ENCODE measurements at regions not wholly inside any gene's neighbourhood (a gene's known extent, or its start where the extent isn't known, plus 50 kb on each side); places are given as distances from the start of the nearest gene placed in this dataset.
A peak's percentile ranks its signal among the peaks of the same experiment; 100 is the strongest.

DNA sequence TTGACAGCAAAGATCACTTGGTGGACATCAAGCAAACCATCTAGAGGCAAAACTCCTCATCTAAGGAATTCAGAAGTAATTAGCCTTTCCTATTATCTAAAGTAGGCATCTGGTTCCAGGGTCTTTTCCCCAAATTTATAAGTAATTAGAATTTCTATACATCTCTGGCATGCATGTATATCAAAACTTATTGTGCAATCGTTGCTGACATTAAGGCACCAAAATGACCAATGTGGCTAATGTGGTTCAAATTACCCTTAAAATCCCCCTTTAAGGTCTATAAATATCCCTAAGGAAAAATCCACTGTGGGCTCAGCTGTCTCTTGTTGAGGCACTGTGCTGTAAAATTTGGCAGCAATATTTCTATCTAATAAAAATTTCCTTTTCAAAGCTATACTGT lies 695.9 kb upstream of the LRRTM4 start:
- H4K91ac ChIP-seq (ENCODE audit: low read depth, low read length, poor library complexity), result no peak overlapping the region
- no peaks in the 10 kb centered on the region for H3K4me1 ChIP-seq (ENCODE audit: control insufficient read depth in 2 of 2, insufficient read depth in 1 of 2, low read depth in 1 of 2, low read length in 2 of 2)
- no CpG with 5 or more reads among the region's 1 CpG for WGBS, 2 donors (ENCODE audit: extremely low coverage in 2 of 2, insufficient read length in 2 of 2, insufficient replicate concordance in 1 of 2)
- H3K9me3 ChIP-seq (replicated peaks in 1 of 2; ENCODE audit: control insufficient read depth in 2 of 2, insufficient read depth in 1 of 2, low read depth in 1 of 2, low read length in 2 of 2), result no peaks in the 10 kb centered on the region
- no peaks in the 10 kb centered on the region for H3K36me3 ChIP-seq (replicated peaks in 1 of 2; ENCODE audit: control insufficient read depth in 2 of 2, insufficient read depth in 2 of 2, low read length in 2 of 2)
- H3K9ac ChIP-seq (ENCODE audit: low read depth, low read length, poor library complexity), result no peak overlapping the region
- no peak overlapping the region for H2BK12ac ChIP-seq (ENCODE audit: low read length)
- H2AK5ac ChIP-seq (ENCODE audit: low read depth, low read length), result no peak overlapping the region
- H2AFZ ChIP-seq (ENCODE audit: low read length), result no peak overlapping the region
- no peak overlapping the region for H3K4ac ChIP-seq (ENCODE audit: low read length)
- H3K4me2 ChIP-seq (ENCODE audit: insufficient read depth, low read length, poor library complexity, severe bottlenecking), result no peak overlapping the region
- no peak overlapping the region for H3K14ac ChIP-seq (ENCODE audit: low read length)
- no peak overlapping the region for H3K4me3 ChIP-seq (ENCODE audit: low read length in 2 of 2)
- H2BK5ac ChIP-seq (ENCODE audit: low read length), result no peak overlapping the region
- no peaks in the 10 kb centered on the region for H3K27me3 ChIP-seq (ENCODE audit: control insufficient read depth in 3 of 3, insufficient read depth in 3 of 3, low read depth in 1 of 3, low read length in 3 of 3)
- no peak overlapping the region for H3K18ac ChIP-seq (ENCODE audit: low read length)
- no peak overlapping the region for H3K27ac ChIP-seq (replicated peaks; ENCODE audit: low read length)
- no peak overlapping the region for H3K23ac ChIP-seq (ENCODE audit: low read depth, low read length, poor library complexity)
- no peak for DNase-seq (ENCODE audit: low spot score)
- H2BK15ac ChIP-seq (ENCODE audit: low read length), result no peak overlapping the region
- no peak overlapping the region for H2BK120ac ChIP-seq (ENCODE audit: low read depth, low read length)
- no peaks in the 10 kb centered on the region for H3K79me1 ChIP-seq (ENCODE audit: low read depth, low read length)
- no peak overlapping the region for H4K8ac ChIP-seq (ENCODE audit: low read depth, low read length)

DNA sequence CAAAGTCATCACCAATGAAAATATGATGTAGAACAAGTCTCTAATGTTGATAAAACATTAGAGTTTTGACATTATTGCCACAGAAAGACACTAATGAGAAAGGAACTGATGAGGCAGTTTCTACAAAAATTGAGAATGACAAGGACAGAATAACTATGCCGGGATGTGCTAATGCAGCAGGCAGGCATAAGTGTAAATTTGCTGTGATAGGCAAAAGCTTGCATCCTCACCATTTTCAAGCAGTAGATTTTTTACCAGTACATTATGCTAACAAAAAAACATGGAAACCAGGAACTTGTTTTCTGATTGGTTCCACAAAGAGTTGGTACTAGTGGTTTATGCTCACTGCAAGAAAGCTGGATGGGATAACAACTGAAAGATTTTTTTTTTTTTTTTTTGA lies 715.5 kb upstream of the LRRTM4 start:
- no peak overlapping the region for H4K8ac ChIP-seq (ENCODE audit: low read depth, low read length)
- DNase-seq (ENCODE audit: low spot score), result no peak
- H3K4me1 ChIP-seq (ENCODE audit: control insufficient read depth in 2 of 2, insufficient read depth in 1 of 2, low read depth in 1 of 2, low read length in 2 of 2), result no peaks in the 10 kb centered on the region
- H3K18ac ChIP-seq (ENCODE audit: low read length), result no peak overlapping the region
- no CpG with 5 or more reads among the region's 1 CpG for WGBS, 2 donors (ENCODE audit: extremely low coverage in 2 of 2, insufficient read length in 2 of 2, insufficient replicate concordance in 1 of 2)
- no peak overlapping the region for H3K9ac ChIP-seq (ENCODE audit: low read depth, low read length, poor library complexity)
- no peaks in the 10 kb centered on the region for H3K9me3 ChIP-seq (replicated peaks in 1 of 2; ENCODE audit: control insufficient read depth in 2 of 2, insufficient read depth in 1 of 2, low read depth in 1 of 2, low read length in 2 of 2)
- no peak overlapping the region for H3K4me2 ChIP-seq (ENCODE audit: insufficient read depth, low read length, poor library complexity, severe bottlenecking)
- H3K27ac ChIP-seq (replicated peaks; ENCODE audit: low read length), result no peak overlapping the region
- no peaks in the 10 kb centered on the region for H3K36me3 ChIP-seq (replicated peaks in 1 of 2; ENCODE audit: control insufficient read depth in 2 of 2, insufficient read depth in 2 of 2, low read length in 2 of 2)
- no peak overlapping the region for H3K4me3 ChIP-seq (ENCODE audit: low read length in 2 of 2)
- no peak overlapping the region for H3K14ac ChIP-seq (ENCODE audit: low read length)
- no peak overlapping the region for H2BK15ac ChIP-seq (ENCODE audit: low read length)
- H2BK12ac ChIP-seq (ENCODE audit: low read length), result no peak overlapping the region
- no peak overlapping the region for H2BK5ac ChIP-seq (ENCODE audit: low read length)
- no peak overlapping the region for H4K91ac ChIP-seq (ENCODE audit: low read depth, low read length, poor library complexity)
- H2AFZ ChIP-seq (ENCODE audit: low read length), result no peak overlapping the region
- no peak overlapping the region for H2AK5ac ChIP-seq (ENCODE audit: low read depth, low read length)
- H3K23ac ChIP-seq (ENCODE audit: low read depth, low read length, poor library complexity), result no peak overlapping the region
- no peak overlapping the region for H2BK120ac ChIP-seq (ENCODE audit: low read depth, low read length)
- H3K79me1 ChIP-seq (ENCODE audit: low read depth, low read length), result no peaks in the 10 kb centered on the region
- H3K27me3 ChIP-seq (ENCODE audit: control insufficient read depth in 3 of 3, insufficient read depth in 3 of 3, low read depth in 1 of 3, low read length in 3 of 3), result no peaks in the 10 kb centered on the region
- H3K4ac ChIP-seq (ENCODE audit: low read length), result no peak overlapping the region

DNA sequence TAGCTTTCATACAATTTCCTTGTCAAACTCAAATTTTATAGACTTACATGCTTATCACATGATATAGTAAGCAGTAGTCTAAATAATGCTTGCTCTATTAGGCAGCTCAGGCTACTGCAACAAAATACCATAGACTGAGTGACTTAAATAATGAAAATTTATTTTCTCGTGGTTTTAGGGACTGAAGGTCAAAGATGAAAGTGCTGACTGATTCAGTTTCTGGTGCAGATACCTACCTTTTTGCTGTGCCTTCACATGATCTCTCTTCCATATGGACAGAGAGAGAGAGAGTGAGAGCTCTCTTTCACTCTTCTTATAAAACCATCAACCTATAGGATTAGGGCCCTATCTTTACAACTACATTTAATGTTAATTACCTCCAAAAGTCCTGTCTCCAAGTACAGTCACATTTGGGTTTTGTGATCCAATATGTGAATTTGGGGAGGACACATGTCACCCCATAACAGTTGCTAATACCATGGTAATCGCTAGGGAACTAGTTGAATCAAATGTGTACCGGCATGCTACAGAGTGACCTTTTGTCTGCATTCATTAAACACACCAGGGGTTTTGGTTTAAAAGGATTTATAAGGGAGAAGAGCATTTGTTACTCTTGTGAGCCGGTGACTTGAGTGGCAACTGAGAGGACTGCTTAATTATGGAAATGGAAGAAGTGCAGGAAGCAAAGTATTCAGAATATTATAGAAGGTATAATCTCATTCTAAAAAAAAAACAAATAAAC lies 723.4 kb upstream of the LRRTM4 start:
- Histone ChIP-seq H3K23ac (ENCODE audit: low read depth, low read length, poor library complexity) (no peak overlapping the region), H3K4me1 (ENCODE audit: control insufficient read depth in 2 of 2, insufficient read depth in 1 of 2, low read depth in 1 of 2, low read length in 2 of 2) (peaks cover 0 to 4% of the 10 kb centered on the region in 2 donors), H2BK120ac (ENCODE audit: low read depth, low read length) (no peak overlapping the region), H4K91ac (ENCODE audit: low read depth, low read length, poor library complexity) (no peak overlapping the region), H2AFZ (ENCODE audit: low read length) (no peak overlapping the region), H3K36me3 (replicated peaks in 1 of 2; ENCODE audit: control insufficient read depth in 2 of 2, insufficient read depth in 2 of 2, low read length in 2 of 2) (no peaks in the 10 kb centered on the region), H3K4me3 (ENCODE audit: low read length in 2 of 2) (no peak overlapping the region), H4K8ac (ENCODE audit: low read depth, low read length) (no peak overlapping the region), H2BK12ac (ENCODE audit: low read length) (no peak overlapping the region), H2BK5ac (ENCODE audit: low read length) (no peak overlapping the region), H3K27ac (replicated peaks; ENCODE audit: low read length) (no peak overlapping the region), H3K14ac (ENCODE audit: low read length) (no peak overlapping the region), H3K18ac (ENCODE audit: low read length) (no peak overlapping the region), H3K4ac (ENCODE audit: low read length) (no peak overlapping the region), H2AK5ac (ENCODE audit: low read depth, low read length) (no peak overlapping the region), H2BK15ac (ENCODE audit: low read length) (no peak overlapping the region), H3K27me3 (ENCODE audit: control insufficient read depth in 3 of 3, insufficient read depth in 3 of 3, low read depth in 1 of 3, low read length in 3 of 3) (no peaks in the 10 kb centered on the region), H3K79me1 (ENCODE audit: low read depth, low read length) (no peaks in the 10 kb centered on the region), H3K9ac (ENCODE audit: low read depth, low read length, poor library complexity) (no peak overlapping the region), H3K4me2 (ENCODE audit: insufficient read depth, low read length, poor library complexity, severe bottlenecking) (no peak overlapping the region), H3K9me3 (replicated peaks in 1 of 2; ENCODE audit: control insufficient read depth in 2 of 2, insufficient read depth in 1 of 2, low read depth in 1 of 2, low read length in 2 of 2) (no peaks in the 10 kb centered on the region)
- peak; percentile 30 for DNase-seq (ENCODE audit: low spot score)
- WGBS, 2 donors (ENCODE audit: extremely low coverage in 2 of 2, insufficient read length in 2 of 2, insufficient replicate concordance in 1 of 2), result no CpG with 5 or more reads among the region's 4 CpGs

DNA sequence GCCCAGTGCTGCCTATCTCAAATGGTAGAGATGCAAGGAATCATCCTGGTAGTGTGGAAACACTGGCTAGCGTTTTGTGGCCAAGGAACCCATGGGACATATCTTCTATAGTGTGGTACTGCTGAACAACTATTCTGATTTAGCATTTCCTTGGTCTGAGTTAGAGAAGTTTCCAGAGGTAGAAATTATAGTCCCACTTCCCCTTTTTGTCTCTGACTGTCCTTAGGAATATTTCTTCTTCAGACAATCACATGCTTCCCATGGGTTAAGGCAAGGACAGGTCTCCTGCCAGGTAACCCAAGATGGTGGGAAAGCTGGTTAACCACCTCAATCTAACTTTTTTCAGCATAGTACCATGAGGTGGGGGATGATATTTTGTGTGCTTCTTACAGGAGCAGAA lies 729.5 kb upstream of the LRRTM4 start:
- no peak overlapping the region for H2BK12ac ChIP-seq (ENCODE audit: low read length)

More for the DNA sequence above, 729.5 kb upstream of the LRRTM4 start:
- DNase-seq (ENCODE audit: low spot score), result no peak
- no peak overlapping the region for H2BK15ac ChIP-seq (ENCODE audit: low read length)
- no CpG with 5 or more reads among the region's 1 CpG for WGBS, 2 donors (ENCODE audit: extremely low coverage in 2 of 2, insufficient read length in 2 of 2, insufficient replicate concordance in 1 of 2)
- H3K27ac ChIP-seq (replicated peaks; ENCODE audit: low read length), result no peak overlapping the region
- no peak overlapping the region for H3K9ac ChIP-seq (ENCODE audit: low read depth, low read length, poor library complexity)
- no peak overlapping the region for H2AK5ac ChIP-seq (ENCODE audit: low read depth, low read length)
- H3K18ac ChIP-seq (ENCODE audit: low read length), result no peak overlapping the region
- H2BK120ac ChIP-seq (ENCODE audit: low read depth, low read length), result no peak overlapping the region
- no peak overlapping the region for H3K4ac ChIP-seq (ENCODE audit: low read length)
- H2BK5ac ChIP-seq (ENCODE audit: low read length), result no peak overlapping the region
- no peaks in the 10 kb centered on the region for H3K4me1 ChIP-seq (ENCODE audit: control insufficient read depth in 2 of 2, insufficient read depth in 1 of 2, low read depth in 1 of 2, low read length in 2 of 2)
- no peaks in the 10 kb centered on the region for H3K79me1 ChIP-seq (ENCODE audit: low read depth, low read length)
- H3K4me2 ChIP-seq (ENCODE audit: insufficient read depth, low read length, poor library complexity, severe bottlenecking), result no peak overlapping the region
- H2AFZ ChIP-seq (ENCODE audit: low read length), result no peak overlapping the region
- H3K23ac ChIP-seq (ENCODE audit: low read depth, low read length, poor library complexity), result no peak overlapping the region
- H3K4me3 ChIP-seq (ENCODE audit: low read length in 2 of 2), result no peak overlapping the region
- no peaks in the 10 kb centered on the region for H3K36me3 ChIP-seq (replicated peaks in 1 of 2; ENCODE audit: control insufficient read depth in 2 of 2, insufficient read depth in 2 of 2, low read length in 2 of 2)
- H3K14ac ChIP-seq (ENCODE audit: low read length), result no peak overlapping the region
- H4K8ac ChIP-seq (ENCODE audit: low read depth, low read length), result no peak overlapping the region
- no peaks in the 10 kb centered on the region for H3K27me3 ChIP-seq (ENCODE audit: control insufficient read depth in 3 of 3, insufficient read depth in 3 of 3, low read depth in 1 of 3, low read length in 3 of 3)
- no peak overlapping the region for H4K91ac ChIP-seq (ENCODE audit: low read depth, low read length, poor library complexity)
- H3K9me3 ChIP-seq (replicated peaks in 1 of 2; ENCODE audit: control insufficient read depth in 2 of 2, insufficient read depth in 1 of 2, low read depth in 1 of 2, low read length in 2 of 2), result no peaks in the 10 kb centered on the region
